CD14-positive monocyte (primary cell): ENCODE measurements at regions not wholly inside any gene's neighbourhood (a gene's known extent, or its start where the extent isn't known, plus 50 kb on each side); places are given as distances from the start of the nearest gene placed in this dataset.

Experiments used
- DNase-seq, 3 donors: peaks; one replicate each; pipeline ENCODE4 v3.0.0-alpha.2; 2011 to 2022
- H2AFZ ChIP-seq: 2 replicates; pipeline ENCODE4 v1.6.0; 2012; ENCODE audit warnings: mild to moderate bottlenecking, low read depth, low read length, inconsistent platforms; ENCODE audit not compliant: insufficient read depth, poor library complexity, severe bottlenecking
- H3K27ac ChIP-seq, 2 donors: 1 replicate in 1 of 2; 2 replicates in 1 of 2; pipeline ENCODE4 v1.5.1; 2012 to 2013; ENCODE audit warnings: low read length in 2 of 2, control low read depth in 1 of 2, inconsistent platforms in 1 of 2, low read depth in 1 of 2, mild to moderate bottlenecking in 1 of 2
- H3K27me3 ChIP-seq, 2 donors: one replicate each; pipeline versions ENCODE4 v1.6.0 to v1.6.1; 2011 to 2013; ENCODE audit warnings: low read length in 2 of 2; ENCODE audit not compliant: control insufficient read depth in 2 of 2, insufficient read depth in 2 of 2
- H3K36me3 ChIP-seq, 2 donors: replicated peaks in 1 of 2; 1 replicate in 1 of 2; 2 replicates in 1 of 2; pipeline versions ENCODE4 v1.5.1 to v1.6.1; 2012 to 2013; ENCODE audit warnings: low read length in 2 of 2, control low read depth in 1 of 2, inconsistent platforms in 1 of 2, mild to moderate bottlenecking in 1 of 2; ENCODE audit not compliant: insufficient read depth in 2 of 2, control insufficient read depth in 1 of 2
- H3K4me1 ChIP-seq, 2 donors: 1 replicate in 1 of 2; 2 replicates in 1 of 2; pipeline versions ENCODE4 v1.5.1 to v1.6.1; 2012 to 2013; ENCODE audit warnings: low read length in 2 of 2, control low read depth in 1 of 2, inconsistent platforms in 1 of 2, mild to moderate bottlenecking in 1 of 2, moderate library complexity in 1 of 2; ENCODE audit not compliant: insufficient read depth in 2 of 2, control insufficient read depth in 1 of 2
- H3K4me2 ChIP-seq: replicated peaks from 2 replicates; pipeline ENCODE3; 2012; ENCODE audit warnings: low read length, moderate library complexity, mild to moderate bottlenecking; ENCODE audit not compliant: poor library complexity, severe bottlenecking; ENCODE audit errors: extremely low read depth
- H3K4me3 ChIP-seq, 3 experiments: fragments of 200-600 bp in 1 of 3; sonication (generic) in 1 of 3; replicated peaks in 1 of 3; 1 replicate in 2 of 3; 2 replicates in 1 of 3; pipeline ENCODE4 v1.5.1; 2011 to 2013; ENCODE audit warnings: low read length in 3 of 3, mild to moderate bottlenecking in 3 of 3, control low read depth in 2 of 3, low read depth in 2 of 3, inconsistent platforms in 1 of 3, moderate library complexity in 1 of 3
- H3K79me2 ChIP-seq: 2 replicates; pipeline ENCODE4 v1.6.0; 2012; ENCODE audit warnings: mild to moderate bottlenecking, control low read depth, inconsistent platforms, low read length, moderate library complexity; ENCODE audit not compliant: insufficient read depth
- H3K9ac ChIP-seq: 2 replicates; pipeline ENCODE4 v1.6.0; 2017; ENCODE audit warnings: low read length, mild to moderate bottlenecking; ENCODE audit not compliant: insufficient read depth, poor library complexity, severe bottlenecking
- H3K9me3 ChIP-seq, 2 donors: replicated peaks in 1 of 2; 1 replicate in 1 of 2; 2 replicates in 1 of 2; pipeline versions ENCODE4 v1.5.1 to v1.6.1; 2012 to 2013; ENCODE audit warnings: low read length in 2 of 2, control low read depth in 1 of 2; ENCODE audit not compliant: control insufficient read depth in 1 of 2, insufficient read depth in 1 of 2
- H4K20me1 ChIP-seq: 2 replicates; pipeline ENCODE4 v1.6.0; 2012; ENCODE audit warnings: mild to moderate bottlenecking, low read length, control low read depth, moderate library complexity; ENCODE audit not compliant: insufficient read depth
- H3K27ac Mint-ChIP-seq, 7 donors: one replicate each; pipeline ENCODE4 v1.8.0; 2020; ENCODE audit warnings: mild to moderate bottlenecking in 7 of 7, mixed read lengths in 7 of 7, moderate library complexity in 6 of 7, inconsistent platforms in 2 of 7
- H3K27me3 Mint-ChIP-seq, 3 donors: one replicate each; pipeline ENCODE4 v1.8.0; 2021 to 2022; ENCODE audit warnings: low read depth in 3 of 3, mild to moderate bottlenecking in 3 of 3, mixed read lengths in 3 of 3, moderate library complexity in 3 of 3, inconsistent platforms in 1 of 3
- H3K36me3 Mint-ChIP-seq, 2 donors: one replicate each; pipeline ENCODE4 v1.8.0; 2020; ENCODE audit warnings: mixed read lengths in 2 of 2, inconsistent platforms in 1 of 2, mild to moderate bottlenecking in 1 of 2
- H3K4me1 Mint-ChIP-seq: one replicate; pipeline ENCODE4 v1.8.0; 2020; ENCODE audit warnings: mild to moderate bottlenecking, mixed read lengths
- H3K4me3 Mint-ChIP-seq, 2 donors: one replicate each; pipeline ENCODE4 v1.8.0; 2020; ENCODE audit warnings: mild to moderate bottlenecking in 2 of 2, mixed read lengths in 2 of 2, moderate library complexity in 1 of 2
- H3K9me3 Mint-ChIP-seq, 7 donors: one replicate each; pipeline ENCODE4 v1.8.0; 2020 to 2022; ENCODE audit warnings: mixed read lengths in 7 of 7, mild to moderate bottlenecking in 6 of 7, moderate library complexity in 6 of 7, inconsistent platforms in 2 of 7
- WGBS: methylation state at CpG from one replicate; pipeline ENCODE4 v1.1.5; 2013; ENCODE audit warnings: missing lambda C conversion rate; ENCODE audit not compliant: insufficient coverage; 5-methylcytosine and 5-hydroxymethylcytosine counted together
- intact Hi-C, 2 donors: fragments of 100-400 bp; cut with micrococcal nuclease; formaldehyde crosslinking; loops; one replicate each; pipeline versions ENCODE4 v1.15.0 to v1.15.1; 2023
- TF ChIP-seq, protein P1 (sequence below): fragments of 200-600 bp; IDR thresholded peaks from one replicate; pipeline ENCODE4 v1.8.0; 2022; ENCODE audit warnings: antibody characterized with exemption, mild to moderate bottlenecking

DNA sequence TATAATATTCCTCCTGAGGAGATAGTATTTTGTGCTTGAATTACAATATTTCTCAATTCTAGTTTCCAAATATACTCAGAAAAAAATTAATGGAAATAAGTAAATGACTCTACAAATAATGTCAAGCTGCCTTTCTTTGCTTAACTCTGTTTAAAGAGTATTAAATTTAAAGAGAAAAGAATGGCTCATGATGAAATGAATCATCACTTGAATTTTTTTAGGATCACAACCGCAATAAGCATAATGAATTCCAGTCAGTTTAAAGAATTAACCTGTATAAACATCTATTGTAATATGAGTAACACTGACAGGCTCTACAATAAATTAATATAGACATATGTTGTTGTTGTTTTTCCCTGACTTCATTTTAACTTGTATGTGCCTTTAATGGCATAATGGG, 266.2 kb upstream of the ADGRB3 start:
- intact Hi-C loops = no loop called here
- Histone ChIP-seq H3K9ac (no peak overlapping the region), H3K4me2 (no peak overlapping the region), H3K36me3 (no peaks in the 10 kb centered on the region), H4K20me1 (no peaks in the 10 kb centered on the region), H3K79me2 (no peaks in the 10 kb centered on the region), H3K9me3 (no peaks in the 10 kb centered on the region), H2AFZ (no peak overlapping the region), H3K4me3 (no peak overlapping the region), H3K27me3 (no peaks in the 10 kb centered on the region), H3K27ac (no peak overlapping the region), H3K4me1 (no peaks in the 10 kb centered on the region)
- no CpG with 5 or more reads among the region's 1 CpG for WGBS
- peaks cover 0 to 3% (median 0%) of the 10 kb centered on the region in 7 donors for H3K9me3 Mint-ChIP-seq
- no peak for DNase-seq
- no peak overlapping the region for H3K27ac Mint-ChIP-seq
- no peaks in the 10 kb centered on the region for H3K36me3 Mint-ChIP-seq
- H3K4me1 Mint-ChIP-seq = no peaks in the 10 kb centered on the region
- no peaks in the 10 kb centered on the region for H3K27me3 Mint-ChIP-seq
- no peak overlapping the region for H3K4me3 Mint-ChIP-seq
- TF ChIP-seq, protein P1, sequence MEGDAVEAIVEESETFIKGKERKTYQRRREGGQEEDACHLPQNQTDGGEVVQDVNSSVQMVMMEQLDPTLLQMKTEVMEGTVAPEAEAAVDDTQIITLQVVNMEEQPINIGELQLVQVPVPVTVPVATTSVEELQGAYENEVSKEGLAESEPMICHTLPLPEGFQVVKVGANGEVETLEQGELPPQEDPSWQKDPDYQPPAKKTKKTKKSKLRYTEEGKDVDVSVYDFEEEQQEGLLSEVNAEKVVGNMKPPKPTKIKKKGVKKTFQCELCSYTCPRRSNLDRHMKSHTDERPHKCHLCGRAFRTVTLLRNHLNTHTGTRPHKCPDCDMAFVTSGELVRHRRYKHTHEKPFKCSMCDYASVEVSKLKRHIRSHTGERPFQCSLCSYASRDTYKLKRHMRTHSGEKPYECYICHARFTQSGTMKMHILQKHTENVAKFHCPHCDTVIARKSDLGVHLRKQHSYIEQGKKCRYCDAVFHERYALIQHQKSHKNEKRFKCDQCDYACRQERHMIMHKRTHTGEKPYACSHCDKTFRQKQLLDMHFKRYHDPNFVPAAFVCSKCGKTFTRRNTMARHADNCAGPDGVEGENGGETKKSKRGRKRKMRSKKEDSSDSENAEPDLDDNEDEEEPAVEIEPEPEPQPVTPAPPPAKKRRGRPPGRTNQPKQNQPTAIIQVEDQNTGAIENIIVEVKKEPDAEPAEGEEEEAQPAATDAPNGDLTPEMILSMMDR = no peak

DNA sequence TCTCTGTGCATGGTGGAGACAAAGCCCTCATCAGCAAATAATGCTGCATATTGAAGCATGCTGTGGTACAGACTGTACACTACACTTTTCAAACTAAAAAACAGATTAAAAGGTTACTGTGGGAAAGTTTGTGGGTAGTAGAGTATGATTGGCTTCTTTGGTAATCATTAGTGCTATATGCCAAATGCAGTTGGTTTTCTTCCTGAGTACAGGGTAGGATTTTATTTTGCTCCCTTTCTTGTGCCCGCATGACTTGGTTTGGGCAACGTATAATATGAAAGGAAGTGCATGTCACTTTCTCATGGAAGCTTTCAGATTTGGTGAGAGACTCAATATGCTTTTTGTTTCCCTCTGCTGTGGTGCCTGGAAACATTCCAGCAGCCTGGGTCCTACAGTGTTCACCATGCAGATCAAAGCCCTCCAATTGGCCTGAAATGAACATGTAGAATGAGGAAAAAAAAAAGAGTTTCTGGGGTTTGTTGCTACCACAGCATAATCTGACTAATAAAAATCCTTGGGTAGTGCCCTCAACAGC, 270.7 kb upstream of the ADGRB3 start:
- Mint-ChIP-seq H3K27me3 (peaks cover 0 to 1% (median 1%) of the 10 kb centered on the region in 3 donors), H3K4me1 (no peaks in the 10 kb centered on the region), H3K27ac (no peak overlapping the region), H3K4me3 (no peak overlapping the region), H3K9me3 (peaks cover 0 to 9% (median 5%) of the 10 kb centered on the region in 7 donors), H3K36me3 (no peaks in the 10 kb centered on the region)
- H4K20me1 ChIP-seq = no peaks in the 10 kb centered on the region
- H3K4me3 ChIP-seq = no peak overlapping the region
- no peaks in the 10 kb centered on the region for H3K79me2 ChIP-seq
- no peak for DNase-seq
- H3K9ac ChIP-seq = no peak overlapping the region
- H2AFZ ChIP-seq = no peak overlapping the region
- H3K4me2 ChIP-seq = no peak overlapping the region
- peaks cover 4 to 5% of the 10 kb centered on the region in 2 donors for H3K9me3 ChIP-seq
- H3K27ac ChIP-seq = no peak overlapping the region
- no peaks in the 10 kb centered on the region for H3K4me1 ChIP-seq
- intact Hi-C loops = no loop called here
- no peaks in the 10 kb centered on the region for H3K27me3 ChIP-seq
- TF ChIP-seq, protein P1 = no peak
- H3K36me3 ChIP-seq = no peaks in the 10 kb centered on the region
- WGBS = 30% methylated on average over 2 of the region's 2 CpGs
